ENCODE measurements at regions not wholly inside any gene's neighbourhood (a gene's known extent, or its start where the extent isn't known, plus 50 kb on each side); places are given as distances from the start of the nearest gene placed in this dataset.
A peak's percentile ranks its signal among the peaks of the same experiment; 100 is the strongest.

GRCh38 chr10:42971251-42971599, 105.6 kb upstream of the RET start:
- no peak overlapping the region for H3K9ac ChIP-seq
- no peak overlapping the region for H3K4me3 ChIP-seq
- no peak overlapping the region for H3K27ac ChIP-seq
- no peaks in the 10 kb centered on the region for H3K9me3 ChIP-seq (replicated peaks in 1 of 11)
- no peak for TF ChIP-seq Cebpa-rat (IDR thresholded peaks at IDR 0.05)
- no peaks in the 10 kb centered on the region for H3K27me3 ChIP-seq
- no peaks in the 10 kb centered on the region for H4K20me1 ChIP-seq
- no peaks in the 10 kb centered on the region for H3K36me3 ChIP-seq
- H3K4me2 ChIP-seq, result peak overlapping the region in 6 of 11 experiments; percentile 1 to 45 (median 10); a peak in 3 of 22 replicates
- peaks cover 2 to 40% (median 29%) of the 10 kb centered on the region in 10 experiments; a peak in 18 of 20 replicates for H3K4me1 ChIP-seq

- H3K4me1 ChIP-seq, result peaks cover 0 to 45% (median 28%) of the 10 kb centered on the region in 10 experiments; a peak in 18 of 20 replicates
- no peak overlapping the region for H3K4me2 ChIP-seq
- no peaks in the 10 kb centered on the region for H3K36me3 ChIP-seq
- no peak overlapping the region for H3K27ac ChIP-seq
- TF ChIP-seq Cebpa-rat (IDR thresholded peaks at IDR 0.05), result no peak
- no peaks in the 10 kb centered on the region for H3K9me3 ChIP-seq (replicated peaks in 1 of 11)
- H3K27me3 ChIP-seq, result no peaks in the 10 kb centered on the region
- H3K4me3 ChIP-seq, result no peak overlapping the region
- H3K9ac ChIP-seq, result no peak overlapping the region
- no peaks in the 10 kb centered on the region for H4K20me1 ChIP-seq
Measured at GRCh38 chr10:42972946-42973345, 103.9 kb upstream of the RET start.

GRCh38 chr10:42973411-42973810, 103.5 kb upstream of the RET start:
- no peak overlapping the region for H3K4me3 ChIP-seq
- no peak overlapping the region for H3K27ac ChIP-seq
- no peaks in the 10 kb centered on the region for H3K27me3 ChIP-seq

GRCh38 chr10:42973870-42974692, 102.8 kb upstream of the RET start:
- Histone ChIP-seq H4K20me1 (no peaks in the 10 kb centered on the region), H3K36me3 (no peaks in the 10 kb centered on the region), H3K9ac (peak overlapping the region in 4 of 11 experiments; percentile 8 to 27 (median 13); a peak in 1 of 22 replicates), H3K27me3 (no peaks in the 10 kb centered on the region), H3K4me3 (no peak overlapping the region), H3K9me3 (replicated peaks in 1 of 11) (no peaks in the 10 kb centered on the region), H3K27ac (peak overlapping the region in 5 of 11 experiments; percentile 7 to 38 (median 8); a peak in 3 of 22 replicates), H3K4me1 (peaks cover 0 to 45% (median 27%) of the 10 kb centered on the region in 10 experiments; a peak in 18 of 20 replicates), H3K4me2 (peak overlapping the region in 8 of 11 experiments; percentile 31 to 76 (median 64); a peak in 14 of 22 replicates)
- no peak for TF ChIP-seq Cebpa-rat (IDR thresholded peaks at IDR 0.05)

More at GRCh38 chr10:42973411-42973810, 103.5 kb upstream of the RET start:
- H3K36me3 ChIP-seq, result no peaks in the 10 kb centered on the region
- H3K9me3 ChIP-seq (replicated peaks in 1 of 11), result no peaks in the 10 kb centered on the region
- H3K4me2 ChIP-seq, result no peak overlapping the region
- H4K20me1 ChIP-seq, result no peaks in the 10 kb centered on the region
- H3K4me1 ChIP-seq, result peaks cover 0 to 45% (median 28%) of the 10 kb centered on the region in 10 experiments; a peak in 18 of 20 replicates
- TF ChIP-seq Cebpa-rat (IDR thresholded peaks at IDR 0.05), result no peak
- no peak overlapping the region for H3K9ac ChIP-seq

GRCh38 chr10:42974693-42975002, 102.2 kb upstream of the RET start:
- H3K27me3 ChIP-seq, result no peaks in the 10 kb centered on the region
- no peak overlapping the region for H3K4me3 ChIP-seq
- H3K4me1 ChIP-seq, result peaks cover 0 to 44% (median 26%) of the 10 kb centered on the region in 10 experiments; a peak in 18 of 20 replicates
- H3K4me2 ChIP-seq, result peak overlapping the region in 9 of 11 experiments; percentile 9 to 76 (median 59); a peak in 15 of 22 replicates
- H3K9ac ChIP-seq, result peak overlapping the region in 6 of 11 experiments; percentile 4 to 27 (median 10); a peak in 2 of 22 replicates
- peak overlapping the region in 5 of 11 experiments; percentile 7 to 38 (median 8); a peak in 4 of 22 replicates for H3K27ac ChIP-seq
- TF ChIP-seq Cebpa-rat (IDR thresholded peaks at IDR 0.05), result no peak
- no peaks in the 10 kb centered on the region for H4K20me1 ChIP-seq
- no peaks in the 10 kb centered on the region for H3K9me3 ChIP-seq (replicated peaks in 1 of 11)
- no peaks in the 10 kb centered on the region for H3K36me3 ChIP-seq

GRCh38 chr10:42975005-42975493, 101.8 kb upstream of the RET start:
- Histone ChIP-seq H3K27me3 (no peaks in the 10 kb centered on the region), H3K4me2 (peak overlapping the region in 9 of 11 experiments; percentile 9 to 76 (median 59); a peak in 16 of 22 replicates), H3K9ac (peak overlapping the region in 5 of 11 experiments; percentile 8 to 27 (median 11); a peak in 3 of 22 replicates), H3K4me3 (no peak overlapping the region), H3K27ac (peak overlapping the region in 4 of 11 experiments; percentile 7 to 38 (median 21); a peak in 4 of 22 replicates), H4K20me1 (no peaks in the 10 kb centered on the region), H3K36me3 (no peaks in the 10 kb centered on the region), H3K4me1 (peaks cover 0 to 43% (median 26%) of the 10 kb centered on the region in 10 experiments; a peak in 18 of 20 replicates), H3K9me3 (replicated peaks in 1 of 11) (no peaks in the 10 kb centered on the region)
- no peak for TF ChIP-seq Cebpa-rat (IDR thresholded peaks at IDR 0.05)

- H3K27me3 ChIP-seq, result no peaks in the 10 kb centered on the region
- TF ChIP-seq Cebpa-rat (IDR thresholded peaks at IDR 0.05), result no peak
- H3K9me3 ChIP-seq (replicated peaks in 1 of 11), result no peaks in the 10 kb centered on the region
- no peak overlapping the region; a peak in 1 of 22 replicates for H3K27ac ChIP-seq
- H3K9ac ChIP-seq, result peak overlapping the region in 1 of 11 experiments; percentile 27; a peak in 2 of 22 replicates
- peak overlapping the region in 8 of 11 experiments; percentile 31 to 76 (median 64); a peak in 15 of 22 replicates for H3K4me2 ChIP-seq
- H3K4me3 ChIP-seq, result no peak overlapping the region
- peaks cover 0 to 37% (median 21%) of the 10 kb centered on the region in 10 experiments; a peak in 18 of 20 replicates for H3K4me1 ChIP-seq
- no peaks in the 10 kb centered on the region for H3K36me3 ChIP-seq
- H4K20me1 ChIP-seq, result no peaks in the 10 kb centered on the region
Measured at GRCh38 chr10:42975558-42976340, 101.1 kb upstream of the RET start.

GRCh38 chr10:42976351-42977031, 100.4 kb upstream of the RET start:
- no peak overlapping the region for H3K27ac ChIP-seq
- no peaks in the 10 kb centered on the region for H3K9me3 ChIP-seq (replicated peaks in 1 of 11)
- H3K4me3 ChIP-seq, result no peak overlapping the region
- TF ChIP-seq Cebpa-rat (IDR thresholded peaks at IDR 0.05), result no peak
- no peaks in the 10 kb centered on the region for H3K27me3 ChIP-seq
- H3K4me2 ChIP-seq, result 0 out of 22 replicates have a peak overlapping the region, but pooled peaks of 1 of the 11 experiments have one; percentile 5
- H4K20me1 ChIP-seq, result no peaks in the 10 kb centered on the region
- H3K36me3 ChIP-seq, result no peaks in the 10 kb centered on the region
- peak overlapping the region in 1 of 11 experiments; percentile 1; a peak in 1 of 22 replicates for H3K9ac ChIP-seq
- H3K4me1 ChIP-seq, result peaks cover 0 to 36% (median 20%) of the 10 kb centered on the region in 10 experiments; a peak in 16 of 20 replicates

All from BLaER1 treated with 17β-estradiol and CSF1 and Interleukin-3, amounts not matched to agents 10 nM and 100 nM (cell line).